ENCODE measurements at regions not wholly inside any gene's neighbourhood (a gene's known extent, or its start where the extent isn't known, plus 50 kb on each side); places are given as distances from the start of the nearest gene placed in this dataset.

GRCh38 chr2:150627526-150627925 is 140.1 kb upstream of the RND3 start:
- H3K9me3 ChIP-seq: no peaks in the 10 kb centered on the region
- no peaks in the 10 kb centered on the region for H3K4me1 ChIP-seq (ENCODE audit: low read depth)
- ATAC-seq (no peak), DNase-seq (no peak)
- intact Hi-C loops (cut with DNase I, micrococcal nuclease): no loop called here
- no peak for TF ChIP-seq CTCF (IDR thresholded peaks at IDR 0.05)
- no peaks in the 10 kb centered on the region for H3K36me3 ChIP-seq (ENCODE audit: low read depth)
- no peak overlapping the region for H3K4me3 ChIP-seq

GRCh38 chr2:150626934-150627411 is 139.5 kb upstream of the RND3 start:
- H3K4me1 ChIP-seq (ENCODE audit: low read depth): no peaks in the 10 kb centered on the region
- intact Hi-C loops (cut with DNase I, micrococcal nuclease): no loop called here
- H3K4me3 ChIP-seq: no peak overlapping the region
- H3K9me3 ChIP-seq: no peaks in the 10 kb centered on the region
- no peaks in the 10 kb centered on the region for H3K36me3 ChIP-seq (ENCODE audit: low read depth)
- no peak for TF ChIP-seq CTCF (IDR thresholded peaks at IDR 0.05)
- DNase-seq: no peak
- no peak for ATAC-seq

- Histone ChIP-seq H3K36me3 (ENCODE audit: low read depth) (no peaks in the 10 kb centered on the region), H3K9me3 (no peaks in the 10 kb centered on the region), H3K4me1 (ENCODE audit: low read depth) (no peaks in the 10 kb centered on the region), H3K4me3 (no peak overlapping the region)
- ATAC-seq: no peak
- no peak for DNase-seq
- TF ChIP-seq CTCF (IDR thresholded peaks at IDR 0.05): no peak
- intact Hi-C loops (cut with DNase I, micrococcal nuclease): no loop called here
Measured at GRCh38 chr2:150625741-150626140, 138.3 kb upstream of the RND3 start.

- Histone ChIP-seq H3K4me1 (ENCODE audit: low read depth) (no peaks in the 10 kb centered on the region), H3K4me3 (no peak overlapping the region), H3K9me3 (no peaks in the 10 kb centered on the region), H3K36me3 (ENCODE audit: low read depth) (no peaks in the 10 kb centered on the region)
- no peak for TF ChIP-seq CTCF (IDR thresholded peaks at IDR 0.05)
- no peak for DNase-seq
- no peak for ATAC-seq
- intact Hi-C loops (cut with DNase I, micrococcal nuclease): no loop called here
Measured at GRCh38 chr2:150625303-150625702, 137.8 kb upstream of the RND3 start.

GRCh38 chr2:150624001-150624401 is 136.5 kb upstream of the RND3 start:
- intact Hi-C loops (cut with DNase I, micrococcal nuclease): no loop called here
- no peak for TF ChIP-seq CTCF (IDR thresholded peaks at IDR 0.05)
- Histone ChIP-seq H3K36me3 (ENCODE audit: low read depth) (no peaks in the 10 kb centered on the region), H3K4me1 (ENCODE audit: low read depth) (no peaks in the 10 kb centered on the region), H3K9me3 (no peaks in the 10 kb centered on the region), H3K4me3 (no peak overlapping the region)
- no peak for ATAC-seq
- no peak for DNase-seq

- intact Hi-C loops (cut with DNase I, micrococcal nuclease): no loop called here
- ATAC-seq (no peak), DNase-seq (no peak)
- no peak for TF ChIP-seq CTCF (IDR thresholded peaks at IDR 0.05)
- Histone ChIP-seq H3K9me3 (no peaks in the 10 kb centered on the region), H3K36me3 (ENCODE audit: low read depth) (no peaks in the 10 kb centered on the region), H3K4me1 (ENCODE audit: low read depth) (no peaks in the 10 kb centered on the region), H3K4me3 (no peak overlapping the region)
Measured at GRCh38 chr2:150621526-150622213, 134.2 kb upstream of the RND3 start.

All from mucosa of descending colon (tissue), 3 donors.